GM12878 (cell line): ENCODE measurements at regions not wholly inside any gene's neighbourhood (a gene's known extent, or its start where the extent isn't known, plus 50 kb on each side); places are given as distances from the start of the nearest gene placed in this dataset.
"Not testable (repeated sequence)": the region's sequence is repeated elsewhere in the genome, so short reads cannot be mapped to it uniquely, and the experiment has no call there.

Experiments used
- ATAC-seq: fragments of 200-7000 bp; cut with Tn5 transposase; 3 replicates; pipeline ENCODE4 v1.9.1; 2020; ENCODE audit warnings: mild to moderate bottlenecking, moderate library complexity
- BruUV-seq: library from RNA; stranded (reverse); fragments of 400-500 nt; replicated peaks from 2 replicates; lab custom pipeline; 2021; lab: Mats Ljungman, UMichigan
- CTCF ChIA-PET: fragments of 300-600 bp; sonication (Branson Sonifier 250); formaldehyde crosslinking; extraction: SDS; loops from one replicate; lab custom pipeline; 2021; ENCODE audit warnings: inconsistent platforms; lab: Yijun Ruan, JAX
- POLR2A ChIA-PET: fragments of 350-600 bp; formaldehyde crosslinking; extraction: SDS; loops from one replicate; lab custom pipeline; 2021; ENCODE audit warnings: inconsistent platforms; lab: Charles Lee
- RAD21 ChIA-PET: fragments of 300-600 bp; sonication (Branson Sonifier 250); formaldehyde crosslinking; loops from one replicate; lab custom pipeline; 2023; ENCODE audit warnings: antibody characterized with exemption; ENCODE audit not compliant: unreplicated experiment; lab: Charles Lee
- SMC1A ChIA-PET: fragments of 300-600 bp; sonication (Branson Sonifier 250); formaldehyde crosslinking; loops from one replicate; lab custom pipeline; 2023; ENCODE audit not compliant: unreplicated experiment, uncharacterized antibody; lab: Charles Lee
- DNase-seq: peaks from one replicate; pipeline ENCODE4 v3.0.0-alpha.2; 2011; ENCODE audit warnings: low read depth, low spot score
- FAIRE-seq: peaks from 3 replicates; lab custom pipeline; 2011; peaks lifted over from hg19 to GRCh38; lab: Jason Lieb, UNC
- H2AFZ ChIP-seq: 2 replicates; pipeline ENCODE4 v1.6.0; 2011; ENCODE audit warnings: low read depth, low read length, control low read depth; ENCODE audit not compliant: control insufficient read depth
- H3K27ac ChIP-seq: 2 replicates; pipeline ENCODE4 v1.5.1; 2011; ENCODE audit warnings: control low read depth; ENCODE audit not compliant: control insufficient read depth, insufficient read depth
- H3K27me3 ChIP-seq, 2 experiments: replicated peaks in 1 of 2; 2 replicates each; pipeline versions ENCODE4 v1.6.0 to v1.6.1; 2011; ENCODE audit warnings: low read length in 1 of 2; ENCODE audit not compliant: control insufficient read depth in 2 of 2, insufficient read depth in 2 of 2
- H3K36me3 ChIP-seq, 2 experiments: 2 replicates each; pipeline ENCODE4 v1.5.1; 2011; ENCODE audit warnings: low read length in 1 of 2; ENCODE audit not compliant: control insufficient read depth in 2 of 2, insufficient read depth in 2 of 2
- H3K4me1 ChIP-seq: 2 replicates; pipeline ENCODE4 v1.6.1; 2011; ENCODE audit warnings: mild to moderate bottlenecking, low read length, moderate library complexity, mixed read lengths; ENCODE audit not compliant: control insufficient read depth, insufficient read depth
- H3K4me2 ChIP-seq: 2 replicates; pipeline ENCODE4 v1.6.0; 2011; ENCODE audit warnings: control low read depth; ENCODE audit not compliant: control insufficient read depth, insufficient read depth
- H3K4me3 ChIP-seq: fragments of 200-600 bp; sonication (generic); 2 replicates; pipeline ENCODE4 v1.5.1; 2016
- H3K79me2 ChIP-seq: 2 replicates; pipeline ENCODE4 v1.6.0; 2011; ENCODE audit warnings: low read length; ENCODE audit not compliant: control insufficient read depth, insufficient read depth
- H3K9ac ChIP-seq: 2 replicates; pipeline ENCODE4 v1.8.0; 2011; ENCODE audit warnings: low read length, control low read depth, mixed read lengths; ENCODE audit not compliant: control insufficient read depth, insufficient read depth
- H3K9me3 ChIP-seq: replicated peaks from 3 replicates; pipeline ENCODE4 v1.5.1; 2011; ENCODE audit warnings: mild to moderate bottlenecking, low read length; ENCODE audit not compliant: control insufficient read depth, insufficient read depth
- H4K20me1 ChIP-seq: 2 replicates; pipeline ENCODE4 v1.6.0; 2011; ENCODE audit not compliant: control insufficient read depth, insufficient read depth
- WGBS: methylation state at CpG from one replicate; pipeline ENCODE4 v1.1.6; 2016; ENCODE audit warnings: low lambda C conversion rate; ENCODE audit not compliant: insufficient replicate concordance, insufficient coverage; ENCODE audit errors: missing lambda C conversion rate; 5-methylcytosine and 5-hydroxymethylcytosine counted together
- in situ Hi-C: fragments of 300-500 bp; cut with MboI; formaldehyde crosslinking; loops from 9 replicates; pipeline ENCODE4 v1.14.3; 2018; ENCODE audit warnings: mixed read lengths
- intact Hi-C: fragments of 100-400 bp; cut with micrococcal nuclease; formaldehyde crosslinking; loops from one replicate; pipeline ENCODE4 v1.14.2; 2022; ENCODE audit not compliant: unreplicated experiment

DNA sequence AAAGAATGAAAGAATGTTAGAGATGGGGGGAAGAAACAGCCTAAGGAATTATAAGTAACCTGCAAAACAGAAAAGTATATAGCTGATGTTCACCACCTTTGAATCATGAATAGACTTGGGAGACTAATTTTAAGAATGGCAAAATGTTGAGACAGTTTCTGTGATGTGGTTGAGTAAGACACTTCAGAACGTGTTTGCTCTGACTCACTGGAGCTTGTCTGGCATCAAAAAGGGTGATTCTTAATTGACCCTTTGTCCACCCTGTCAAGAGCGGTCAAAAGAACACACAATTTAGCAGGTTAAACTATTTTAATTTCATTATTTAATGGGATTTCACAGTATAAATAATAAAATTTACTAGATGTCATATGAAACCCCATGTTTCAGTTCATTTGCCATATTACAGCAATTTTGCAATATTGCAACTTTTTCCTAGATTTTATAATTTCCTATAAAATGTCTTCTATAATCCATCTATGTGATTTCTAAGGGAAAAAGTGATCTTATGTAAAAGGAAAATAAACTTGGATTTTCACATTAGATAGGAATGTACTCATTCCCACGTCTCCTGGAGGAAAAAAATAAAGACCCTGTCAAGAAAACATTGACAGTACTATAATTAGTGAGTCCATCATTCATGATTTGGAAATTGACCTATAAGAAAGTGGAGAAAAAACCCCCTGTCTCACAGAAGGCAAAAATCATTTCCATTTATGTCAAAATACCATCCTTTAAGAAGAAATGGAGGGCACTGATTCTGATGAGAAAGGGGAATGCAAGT is 104.6 kb upstream of the ZNF658 start:
- H3K9me3 ChIP-seq, H3K4me3 ChIP-seq, CTCF ChIA-PET, FAIRE-seq, H4K20me1 ChIP-seq, POLR2A ChIA-PET, SMC1A ChIA-PET, BruUV-seq, H3K9ac ChIP-seq, H2AFZ ChIP-seq, H3K36me3 ChIP-seq, H3K27me3 ChIP-seq, DNase-seq, intact Hi-C loops, RAD21 ChIA-PET, H3K27ac ChIP-seq, H3K4me1 ChIP-seq, in situ Hi-C loops, H3K4me2 ChIP-seq, H3K79me2 ChIP-seq: not testable (repeated sequence)
- ATAC-seq = peak; percentile 14; the same call in 1 of the 3 replicates
- WGBS = 6% methylated on average over 1 of the region's 3 CpGs

DNA sequence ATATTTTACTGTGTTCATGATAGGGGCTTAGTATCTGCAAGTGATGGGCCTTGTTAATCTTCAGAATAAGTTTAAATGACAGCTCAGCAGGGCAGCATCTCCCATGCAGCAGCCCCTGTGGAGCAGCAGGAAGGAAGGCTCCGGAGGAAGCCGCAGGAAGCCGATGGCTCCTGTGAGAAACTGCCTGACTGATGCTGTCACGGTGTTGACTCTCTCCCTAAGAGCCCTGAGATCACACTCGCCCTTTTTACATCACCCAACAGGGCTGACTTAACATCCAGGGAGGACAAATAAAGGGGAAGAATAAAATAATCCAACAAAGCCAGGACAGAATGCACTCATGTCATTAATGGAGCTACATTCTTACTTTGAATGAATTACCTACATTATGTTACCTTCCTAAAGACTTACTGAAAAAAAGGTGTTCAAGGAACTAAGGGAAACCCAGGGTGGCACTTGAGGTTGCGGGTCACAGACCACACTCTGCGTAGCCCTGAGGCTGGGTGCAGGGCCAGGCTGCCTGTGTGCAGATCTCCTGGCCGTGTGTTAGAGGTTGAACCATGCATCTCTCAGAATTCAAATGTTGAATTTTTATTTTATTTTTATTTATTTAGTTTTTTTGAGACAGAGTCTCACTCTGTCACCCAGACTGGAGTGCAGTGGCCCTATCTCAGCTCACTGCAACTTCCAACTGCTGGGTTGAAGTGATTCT is 102.5 kb upstream of the ZNF658 start:
- H3K4me3 ChIP-seq, intact Hi-C loops, SMC1A ChIA-PET, H3K27ac ChIP-seq, H3K36me3 ChIP-seq, H4K20me1 ChIP-seq, POLR2A ChIA-PET, RAD21 ChIA-PET, H3K79me2 ChIP-seq, CTCF ChIA-PET, in situ Hi-C loops, H3K4me1 ChIP-seq, DNase-seq, H2AFZ ChIP-seq, H3K27me3 ChIP-seq, H3K4me2 ChIP-seq, BruUV-seq, H3K9me3 ChIP-seq, FAIRE-seq, H3K9ac ChIP-seq, ATAC-seq: not testable (repeated sequence)
- WGBS = 24% methylated on average over 8 of the region's 8 CpGs

DNA sequence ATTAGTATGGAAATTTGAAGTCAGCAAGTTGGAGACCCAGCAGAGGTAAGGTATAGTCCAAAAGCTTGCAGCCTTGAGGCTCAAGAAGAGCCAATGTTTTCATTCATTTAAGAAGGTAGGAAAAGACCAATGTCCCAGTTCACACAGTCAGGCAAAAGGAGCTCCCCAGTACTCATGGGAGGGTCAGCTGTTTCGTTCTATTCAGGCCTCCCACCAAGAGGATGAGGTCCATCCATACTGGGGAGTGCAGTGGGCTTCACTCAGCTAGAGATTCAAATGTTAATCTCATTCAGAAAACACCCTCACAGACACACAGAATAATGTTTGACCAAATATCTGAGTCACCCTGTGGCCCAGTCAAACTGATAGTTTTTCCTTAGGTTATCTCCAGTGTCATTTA is 96.9 kb upstream of the ZNF658 start:
- BruUV-seq, SMC1A ChIA-PET: not testable (repeated sequence)

DNA sequence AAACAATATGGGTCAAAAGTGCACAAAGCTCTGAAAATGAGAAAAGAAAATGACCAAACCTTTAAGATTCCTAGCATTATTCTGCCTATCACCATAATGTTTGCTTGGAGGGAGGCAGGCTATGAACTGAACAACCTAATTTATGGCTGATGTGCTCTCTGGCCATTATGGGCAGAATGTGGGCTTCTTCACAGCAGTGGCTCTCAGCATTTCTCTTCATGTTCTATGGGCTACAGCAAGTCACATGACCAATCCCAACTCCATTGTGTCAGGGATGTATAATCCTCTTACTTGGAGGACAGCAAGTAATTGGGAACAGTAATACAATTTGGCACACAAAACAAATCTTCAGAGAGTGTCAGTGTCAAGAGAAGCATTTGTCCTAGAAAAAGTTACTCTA is 90.3 kb upstream of the ZNF658 start:
- in situ Hi-C loops, H3K9me3 ChIP-seq, FAIRE-seq, H3K4me2 ChIP-seq, H3K79me2 ChIP-seq, intact Hi-C loops, H3K36me3 ChIP-seq, SMC1A ChIA-PET, RAD21 ChIA-PET, POLR2A ChIA-PET, H3K27me3 ChIP-seq, H3K4me1 ChIP-seq, H3K4me3 ChIP-seq, H2AFZ ChIP-seq, ATAC-seq, H3K9ac ChIP-seq, CTCF ChIA-PET, H3K27ac ChIP-seq, BruUV-seq, H4K20me1 ChIP-seq, DNase-seq: not testable (repeated sequence)

More for the DNA sequence above, 96.9 kb upstream of the ZNF658 start:
- H3K9ac ChIP-seq, H2AFZ ChIP-seq, H3K36me3 ChIP-seq, CTCF ChIA-PET, ATAC-seq, H3K79me2 ChIP-seq, H3K27me3 ChIP-seq, H4K20me1 ChIP-seq, H3K4me1 ChIP-seq, POLR2A ChIA-PET, H3K27ac ChIP-seq, H3K9me3 ChIP-seq, DNase-seq, intact Hi-C loops, H3K4me3 ChIP-seq, RAD21 ChIA-PET, H3K4me2 ChIP-seq, FAIRE-seq, in situ Hi-C loops: not testable (repeated sequence)
- WGBS = 0% methylated on average over 1 of the region's 1 CpG
